ENCODE measurements at regions not wholly inside any gene's neighbourhood (a gene's known extent, or its start where the extent isn't known, plus 50 kb on each side); places are given as distances from the start of the nearest gene placed in this dataset.

- no peak for TF ChIP-seq CTCF (IDR thresholded peaks at IDR 0.05; ENCODE audit: low read length)
- TF ChIP-seq EZH2 (IDR thresholded peaks at IDR 0.05; ENCODE audit: borderline replicate concordance, low read length): no peak
Observed at GRCh38 chr10:130561681-130562080, 425.5 kb downstream of the GLRX3 start.
